ENCODE measurements at regions not wholly inside any gene's neighbourhood (a gene's known extent, or its start where the extent isn't known, plus 50 kb on each side); places are given as distances from the start of the nearest gene placed in this dataset.
"Not testable (repeated sequence)": the region's sequence is repeated elsewhere in the genome, so short reads cannot be mapped to it uniquely, and the experiment has no call there.

DNA sequence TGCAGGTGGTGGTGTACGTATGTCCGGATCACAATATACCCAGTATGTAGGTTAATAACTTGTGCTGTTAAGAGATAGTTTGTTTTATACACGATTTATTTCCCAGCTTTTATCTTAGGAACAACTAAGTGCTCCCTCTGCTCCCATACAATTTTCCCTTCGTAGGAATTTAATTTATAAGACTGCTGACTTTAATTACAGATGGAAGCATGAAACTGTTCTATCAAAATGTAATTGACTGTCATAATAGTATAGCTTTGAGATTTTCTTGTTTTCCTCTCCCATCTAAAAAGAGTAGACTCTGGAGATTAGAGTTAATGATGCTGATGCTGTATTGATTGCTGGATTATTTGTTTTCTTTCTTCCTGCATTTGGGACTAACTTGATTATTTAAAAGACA lies 370.7 kb upstream of the SGO1 start:
- Histone ChIP-seq H3K56ac (ENCODE audit: low read length) (no peak overlapping the region), H4K5ac (ENCODE audit: low read length) (no peak overlapping the region), H2BK120ac (ENCODE audit: low read depth, low read length) (no peak overlapping the region), H3K18ac (ENCODE audit: low read length) (no peak overlapping the region), H3K36me3 (ENCODE audit: control insufficient read depth, insufficient read depth, low read length) (no peaks in the 10 kb centered on the region), H3K27me3 (ENCODE audit: insufficient read depth, low read length, poor library complexity) (no peaks in the 10 kb centered on the region), H2BK5ac (ENCODE audit: low read length) (no peak overlapping the region), H3K4ac (ENCODE audit: low read depth, low read length) (no peak overlapping the region), H2BK15ac (replicated peaks; ENCODE audit: low read depth) (no peak overlapping the region), H3K9ac (ENCODE audit: low read length) (no peak overlapping the region), H2AK5ac (ENCODE audit: low read length) (no peak overlapping the region), H3K79me2 (ENCODE audit: control insufficient read depth, insufficient read depth, low read length) (no peaks in the 10 kb centered on the region), H4K8ac (ENCODE audit: low read depth, low read length) (no peak overlapping the region), H3K79me1 (ENCODE audit: low read length) (no peaks in the 10 kb centered on the region), H3K4me3 (ENCODE audit: low read length) (no peak overlapping the region), H3K4me2 (ENCODE audit: low read length) (no peak overlapping the region), H3K27ac (ENCODE audit: low read depth, low read length) (no peak overlapping the region), H3K4me1 (ENCODE audit: control insufficient read depth, low read depth, low read length) (no peaks in the 10 kb centered on the region), H3K23ac (ENCODE audit: low read length) (no peak overlapping the region)
- no peak for DNase-seq
- no CpG with 5 or more reads among the region's 4 CpGs for WGBS (ENCODE audit: extremely low coverage, insufficient coverage, low lambda C conversion rate)

DNA sequence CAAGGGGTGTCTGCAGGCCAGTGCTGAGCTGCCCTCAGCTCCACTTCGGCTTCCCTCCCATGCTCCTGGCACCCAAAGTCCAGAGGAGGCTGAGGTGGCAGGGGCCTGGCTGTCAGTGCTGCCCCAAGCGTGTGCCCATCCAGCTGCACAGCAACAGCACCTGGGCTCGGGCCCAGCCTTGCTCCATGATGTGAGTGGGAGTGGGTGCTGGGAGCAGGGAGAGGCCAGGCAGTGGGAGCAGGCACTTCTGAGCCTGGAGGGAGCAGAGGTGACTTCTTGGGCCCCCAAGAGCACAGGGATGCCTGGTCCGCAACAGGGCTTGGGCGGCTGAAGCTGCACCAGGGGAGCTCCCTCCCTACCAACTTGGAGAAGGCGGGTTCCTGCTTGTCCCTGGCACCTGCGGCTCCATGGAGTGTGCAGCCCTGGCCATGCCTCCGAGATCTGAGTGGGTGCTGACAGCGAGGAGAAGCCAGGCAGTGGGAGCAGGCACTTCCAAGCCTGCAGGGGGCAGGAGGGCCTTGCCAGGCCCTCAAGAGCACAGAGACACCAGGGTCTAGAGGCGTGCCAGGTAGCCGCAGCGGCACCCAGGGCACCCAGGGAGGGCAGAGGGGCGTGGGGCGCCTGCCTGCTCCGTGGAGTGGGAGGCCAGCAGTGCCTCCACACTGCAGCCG lies 366.7 kb upstream of the SGO1 start:
- no peak for DNase-seq
- no peak overlapping the region for H4K8ac ChIP-seq (ENCODE audit: low read depth, low read length)
- no peak overlapping the region for H3K4me3 ChIP-seq (ENCODE audit: low read length)
- H3K4ac ChIP-seq (ENCODE audit: low read depth, low read length) = no peak overlapping the region
- H3K56ac ChIP-seq (ENCODE audit: low read length) = no peak overlapping the region
- no peaks in the 10 kb centered on the region for H3K79me1 ChIP-seq (ENCODE audit: low read length)
- no peak overlapping the region for H2BK120ac ChIP-seq (ENCODE audit: low read depth, low read length)
- no peaks in the 10 kb centered on the region for H3K4me1 ChIP-seq (ENCODE audit: control insufficient read depth, low read depth, low read length)
- H3K18ac ChIP-seq (ENCODE audit: low read length) = no peak overlapping the region
- no peaks in the 10 kb centered on the region for H3K36me3 ChIP-seq (ENCODE audit: control insufficient read depth, insufficient read depth, low read length)
- H3K27ac ChIP-seq (ENCODE audit: low read depth, low read length) = no peak overlapping the region
- WGBS (ENCODE audit: extremely low coverage, insufficient coverage, low lambda C conversion rate) = no CpG with 5 or more reads among the region's 16 CpGs
- H3K79me2 ChIP-seq (ENCODE audit: control insufficient read depth, insufficient read depth, low read length) = no peaks in the 10 kb centered on the region
- no peak overlapping the region for H2BK15ac ChIP-seq (replicated peaks; ENCODE audit: low read depth)
- H3K4me2 ChIP-seq (ENCODE audit: low read length) = no peak overlapping the region
- no peak overlapping the region for H2AK5ac ChIP-seq (ENCODE audit: low read length)
- H2BK5ac ChIP-seq (ENCODE audit: low read length) = no peak overlapping the region
- no peaks in the 10 kb centered on the region for H3K27me3 ChIP-seq (ENCODE audit: insufficient read depth, low read length, poor library complexity)
- H3K23ac ChIP-seq (ENCODE audit: low read length) = no peak overlapping the region
- no peak overlapping the region for H3K9ac ChIP-seq (ENCODE audit: low read length)
- H4K5ac ChIP-seq (ENCODE audit: low read length) = no peak overlapping the region

DNA sequence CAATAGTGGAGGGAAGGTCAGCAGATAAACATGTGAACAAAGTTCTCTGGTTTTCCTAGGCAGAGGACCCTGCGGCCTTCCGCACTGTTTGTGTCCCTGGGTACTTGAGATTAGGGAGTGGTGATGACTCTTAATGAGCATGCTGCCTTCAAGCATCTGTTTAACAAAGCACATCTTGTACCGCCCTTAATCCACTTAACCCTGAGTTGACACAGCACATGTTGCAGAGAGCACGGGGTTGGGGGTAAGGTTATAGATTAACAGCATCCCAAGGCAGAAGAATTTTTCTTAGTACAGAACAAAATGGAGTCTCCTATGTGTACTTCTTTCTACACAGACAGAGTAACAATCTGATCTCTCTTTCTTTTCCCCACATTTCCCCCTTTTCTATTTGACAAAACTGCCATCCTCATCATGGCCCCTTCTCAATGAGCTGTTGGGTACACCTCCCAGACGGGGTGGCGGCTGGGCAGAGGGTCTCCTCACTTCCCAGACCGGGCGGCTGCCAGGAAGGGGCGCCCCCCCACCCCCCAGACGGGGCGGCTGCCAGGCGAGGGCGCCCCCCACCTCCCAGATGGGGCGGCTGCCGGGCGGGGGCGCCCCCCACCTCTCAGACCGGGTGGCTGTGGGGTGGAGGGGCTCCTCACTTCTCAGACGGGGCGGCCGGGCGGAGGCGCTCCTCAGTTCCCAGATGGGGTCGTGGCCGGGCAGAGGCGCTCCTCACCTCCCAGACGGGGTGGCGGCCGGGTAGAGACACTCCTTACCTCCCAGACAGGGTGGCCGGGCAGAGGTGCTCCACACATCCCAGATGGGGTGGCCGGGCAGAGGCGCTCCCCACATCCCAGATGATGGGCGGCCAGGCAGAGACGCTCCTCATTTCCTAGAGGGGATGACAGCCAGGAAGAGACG lies 361.6 kb upstream of the SGO1 start:
- H2BK15ac ChIP-seq (replicated peaks; ENCODE audit: low read depth); H3K4me2 ChIP-seq (ENCODE audit: low read length); H3K27me3 ChIP-seq (ENCODE audit: insufficient read depth, low read length, poor library complexity); H2AK5ac ChIP-seq (ENCODE audit: low read length); H3K4me1 ChIP-seq (ENCODE audit: control insufficient read depth, low read depth, low read length); H3K27ac ChIP-seq (ENCODE audit: low read depth, low read length); H4K8ac ChIP-seq (ENCODE audit: low read depth, low read length); H2BK120ac ChIP-seq (ENCODE audit: low read depth, low read length); H3K9ac ChIP-seq (ENCODE audit: low read length); H3K4ac ChIP-seq (ENCODE audit: low read depth, low read length); H3K79me1 ChIP-seq (ENCODE audit: low read length); H2BK5ac ChIP-seq (ENCODE audit: low read length); H3K56ac ChIP-seq (ENCODE audit: low read length); DNase-seq; H3K23ac ChIP-seq (ENCODE audit: low read length); H3K79me2 ChIP-seq (ENCODE audit: control insufficient read depth, insufficient read depth, low read length); H3K4me3 ChIP-seq (ENCODE audit: low read length); H3K36me3 ChIP-seq (ENCODE audit: control insufficient read depth, insufficient read depth, low read length); H3K18ac ChIP-seq (ENCODE audit: low read length); H4K5ac ChIP-seq (ENCODE audit: low read length): not testable (repeated sequence)
- no CpG with 5 or more reads among the region's 35 CpGs for WGBS (ENCODE audit: extremely low coverage, insufficient coverage, low lambda C conversion rate)

DNA sequence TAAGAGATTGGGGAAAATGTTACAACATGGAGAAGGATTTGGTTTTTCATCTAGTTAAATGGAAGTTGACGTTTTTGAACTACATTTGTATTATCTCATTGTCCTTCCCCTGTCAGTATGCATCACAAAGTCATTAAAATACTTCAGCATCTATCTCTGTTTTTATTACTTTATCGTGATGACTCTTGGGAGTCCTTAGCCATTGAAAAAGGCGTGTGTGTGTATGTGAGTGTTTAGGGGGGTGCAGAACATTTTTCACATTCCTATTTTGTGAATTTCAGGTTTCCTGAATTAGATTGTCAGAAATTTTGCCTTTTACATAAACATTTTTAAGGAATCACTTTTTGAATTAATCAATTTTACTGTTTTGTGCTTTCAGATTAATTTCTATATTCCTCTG lies 360.6 kb upstream of the SGO1 start:
- no peak overlapping the region for H2BK15ac ChIP-seq (replicated peaks; ENCODE audit: low read depth)
- no peak overlapping the region for H4K5ac ChIP-seq (ENCODE audit: low read length)
- no peak overlapping the region for H3K18ac ChIP-seq (ENCODE audit: low read length)
- no peaks in the 10 kb centered on the region for H3K79me2 ChIP-seq (ENCODE audit: control insufficient read depth, insufficient read depth, low read length)
- no peak overlapping the region for H2AK5ac ChIP-seq (ENCODE audit: low read length)
- H3K56ac ChIP-seq (ENCODE audit: low read length) = no peak overlapping the region
- no peaks in the 10 kb centered on the region for H3K36me3 ChIP-seq (ENCODE audit: control insufficient read depth, insufficient read depth, low read length)
- WGBS (ENCODE audit: extremely low coverage, insufficient coverage, low lambda C conversion rate) = no CpG with 5 or more reads among the region's 3 CpGs
- H3K23ac ChIP-seq (ENCODE audit: low read length) = no peak overlapping the region
- no peaks in the 10 kb centered on the region for H3K79me1 ChIP-seq (ENCODE audit: low read length)
- no peak overlapping the region for H3K4me2 ChIP-seq (ENCODE audit: low read length)
- H3K4me1 ChIP-seq (ENCODE audit: control insufficient read depth, low read depth, low read length) = no peaks in the 10 kb centered on the region
- H3K27ac ChIP-seq (ENCODE audit: low read depth, low read length) = no peak overlapping the region
- no peak overlapping the region for H2BK120ac ChIP-seq (ENCODE audit: low read depth, low read length)
- H4K8ac ChIP-seq (ENCODE audit: low read depth, low read length) = no peak overlapping the region
- no peak overlapping the region for H3K4ac ChIP-seq (ENCODE audit: low read depth, low read length)
- H2BK5ac ChIP-seq (ENCODE audit: low read length) = no peak overlapping the region
- no peak overlapping the region for H3K4me3 ChIP-seq (ENCODE audit: low read length)
- DNase-seq = no peak
- no peaks in the 10 kb centered on the region for H3K27me3 ChIP-seq (ENCODE audit: insufficient read depth, low read length, poor library complexity)
- no peak overlapping the region for H3K9ac ChIP-seq (ENCODE audit: low read length)

DNA sequence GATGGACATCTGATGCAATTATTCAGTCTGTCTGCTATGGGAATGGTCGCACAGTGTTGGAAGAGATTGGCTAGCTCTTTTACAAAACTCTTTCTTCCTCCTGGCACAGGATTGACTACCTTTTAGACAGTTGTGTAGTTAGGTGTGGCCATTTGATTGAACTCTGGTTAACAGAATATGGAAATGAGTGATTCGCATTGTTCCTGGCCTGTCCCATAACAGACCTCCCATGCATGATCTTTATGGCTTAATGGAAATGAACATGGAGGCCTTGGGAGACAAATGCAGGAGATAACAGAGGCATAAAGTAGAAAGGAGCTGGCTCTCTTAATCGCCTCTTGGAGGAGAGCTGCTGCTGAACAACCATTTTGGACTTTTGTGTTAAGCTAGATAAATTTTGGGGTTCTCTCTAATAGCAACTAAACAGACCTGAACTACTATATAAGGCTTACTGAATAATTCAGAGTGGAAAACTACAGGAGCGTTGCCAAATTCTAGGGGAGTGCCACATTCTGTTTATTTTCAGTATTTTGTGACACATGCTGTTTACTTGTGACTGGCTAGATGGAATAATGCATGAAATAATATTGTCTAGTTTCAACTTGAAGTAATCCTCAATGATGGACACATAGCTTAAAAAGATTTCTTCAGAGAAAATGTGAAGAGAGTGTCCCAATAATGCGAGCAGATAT lies 357.7 kb upstream of the SGO1 start:
- no peak overlapping the region for H4K8ac ChIP-seq (ENCODE audit: low read depth, low read length)
- no peak overlapping the region for H3K4me3 ChIP-seq (ENCODE audit: low read length)
- H3K27me3 ChIP-seq (ENCODE audit: insufficient read depth, low read length, poor library complexity) = no peaks in the 10 kb centered on the region
- no peak overlapping the region for H2AK5ac ChIP-seq (ENCODE audit: low read length)
- WGBS (ENCODE audit: extremely low coverage, insufficient coverage, low lambda C conversion rate) = no CpG with 5 or more reads among the region's 5 CpGs
- no peak overlapping the region for H3K56ac ChIP-seq (ENCODE audit: low read length)
- H3K23ac ChIP-seq (ENCODE audit: low read length) = no peak overlapping the region
- no peak overlapping the region for H3K4ac ChIP-seq (ENCODE audit: low read depth, low read length)
- no peaks in the 10 kb centered on the region for H3K36me3 ChIP-seq (ENCODE audit: control insufficient read depth, insufficient read depth, low read length)
- no peaks in the 10 kb centered on the region for H3K79me2 ChIP-seq (ENCODE audit: control insufficient read depth, insufficient read depth, low read length)
- H3K9ac ChIP-seq (ENCODE audit: low read length) = no peak overlapping the region
- H3K79me1 ChIP-seq (ENCODE audit: low read length) = no peaks in the 10 kb centered on the region
- H3K4me1 ChIP-seq (ENCODE audit: control insufficient read depth, low read depth, low read length) = no peaks in the 10 kb centered on the region
- no peak overlapping the region for H3K27ac ChIP-seq (ENCODE audit: low read depth, low read length)
- no peak for DNase-seq
- no peak overlapping the region for H3K18ac ChIP-seq (ENCODE audit: low read length)
- H3K4me2 ChIP-seq (ENCODE audit: low read length) = no peak overlapping the region
- no peak overlapping the region for H4K5ac ChIP-seq (ENCODE audit: low read length)
- H2BK15ac ChIP-seq (replicated peaks; ENCODE audit: low read depth) = no peak overlapping the region
- H2BK120ac ChIP-seq (ENCODE audit: low read depth, low read length) = no peak overlapping the region
- H2BK5ac ChIP-seq (ENCODE audit: low read length) = no peak overlapping the region

Data from mesendoderm (in vitro differentiated cells).